Daoy (cell line): ENCODE measurements at regions not wholly inside any gene's neighbourhood (a gene's known extent, or its start where the extent isn't known, plus 50 kb on each side); places are given as distances from the start of the nearest gene placed in this dataset.
A peak's percentile ranks its signal among the peaks of the same experiment; 100 is the strongest.

ENCODE experiments used
- DNase-seq: peaks from one replicate; pipeline ENCODE4 v3.0.0-alpha.2; 2015; ENCODE audit warnings: low read depth

GRCh38 chr7:16233517-16233916, 187.8 kb downstream of the CRPPA start:
- no peak for DNase-seq

GRCh38 chr7:16232273-16232672, 189.1 kb downstream of the CRPPA start:
- DNase-seq = no peak

DNA sequence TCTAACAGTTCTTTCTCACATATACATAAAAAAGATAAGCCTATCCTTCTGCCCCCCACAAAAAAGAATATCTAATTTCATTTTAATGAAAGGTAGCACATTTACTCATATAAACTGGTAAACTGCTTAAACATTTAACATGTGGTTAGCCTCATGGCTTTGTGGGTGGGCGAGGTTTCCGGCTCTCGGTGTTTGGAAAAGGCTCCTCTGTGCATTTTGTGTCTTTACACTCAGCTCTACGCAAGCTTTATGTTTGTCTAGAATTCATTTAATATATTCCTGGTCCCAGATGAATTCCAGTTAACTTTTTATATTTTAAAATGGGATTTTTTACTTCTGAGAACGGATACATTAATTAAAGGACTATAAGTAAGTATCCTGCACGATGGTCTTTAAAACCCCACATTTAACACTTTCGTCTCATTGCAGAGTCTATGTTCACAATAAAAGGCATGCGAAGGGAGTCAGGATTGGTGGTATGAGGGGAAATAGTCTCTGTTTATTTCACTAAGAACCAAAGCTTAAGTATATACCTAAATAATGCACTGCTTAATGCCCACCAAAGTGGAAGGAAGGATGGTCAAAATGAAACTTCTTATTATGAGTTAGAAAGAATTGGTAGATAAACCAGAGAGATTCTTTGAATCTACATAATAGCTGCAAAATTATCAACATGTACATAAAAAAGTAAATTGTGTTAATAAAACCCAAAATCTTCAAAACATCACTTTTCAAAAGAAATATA, 197.2 kb downstream of the CRPPA start:
- DNase-seq = no peak

DNA sequence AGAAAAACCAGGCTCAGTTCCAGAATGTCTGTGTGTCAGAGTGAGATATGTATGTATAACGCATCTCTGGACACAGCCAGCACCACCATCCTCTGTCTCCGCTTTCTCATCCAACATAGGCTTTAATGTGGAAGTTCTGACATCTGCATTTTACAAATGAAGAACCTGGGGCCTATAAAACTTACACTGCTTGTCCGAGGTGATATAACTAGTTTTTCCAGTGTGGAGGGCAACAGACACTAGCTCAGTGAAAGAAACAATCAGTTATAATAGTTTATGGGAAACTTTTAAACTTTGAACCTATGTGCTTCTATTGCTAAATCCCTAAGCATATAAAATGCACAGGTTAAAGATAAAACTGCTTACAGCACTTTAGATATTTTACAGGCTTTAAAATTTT, 208.7 kb downstream of the CRPPA start:
- DNase-seq = no peak

- no peak for DNase-seq
Measured at GRCh38 chr7:16212032-16212431, 209.3 kb downstream of the CRPPA start.

DNA sequence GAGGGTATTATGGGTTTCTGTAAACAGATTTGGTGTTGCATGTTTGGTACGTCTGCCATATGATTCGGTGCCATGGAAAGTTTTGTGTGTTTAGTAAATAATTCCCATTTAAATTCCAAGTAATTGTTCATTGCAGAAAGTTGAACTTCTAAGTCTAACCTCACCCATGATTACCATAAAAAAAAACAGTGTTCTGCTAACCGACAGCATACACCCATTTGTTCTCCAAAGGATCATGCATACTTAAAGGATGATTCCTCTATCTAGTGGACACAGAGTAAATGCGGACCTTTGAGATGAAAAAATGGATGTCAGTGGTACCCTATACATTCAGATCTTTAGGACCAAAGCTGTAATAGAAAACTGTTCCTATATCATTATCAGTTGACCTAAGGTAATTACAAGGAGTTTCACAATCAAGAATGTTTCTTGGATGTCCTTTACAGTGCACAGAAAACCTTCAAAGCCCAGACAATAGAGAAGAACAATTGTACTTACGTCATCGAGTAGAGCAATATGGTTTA, 209.9 kb downstream of the CRPPA start:
- DNase-seq = no peak

GRCh38 chr7:16210171-16210570, 211.2 kb downstream of the CRPPA start:
- DNase-seq = no peak

DNA sequence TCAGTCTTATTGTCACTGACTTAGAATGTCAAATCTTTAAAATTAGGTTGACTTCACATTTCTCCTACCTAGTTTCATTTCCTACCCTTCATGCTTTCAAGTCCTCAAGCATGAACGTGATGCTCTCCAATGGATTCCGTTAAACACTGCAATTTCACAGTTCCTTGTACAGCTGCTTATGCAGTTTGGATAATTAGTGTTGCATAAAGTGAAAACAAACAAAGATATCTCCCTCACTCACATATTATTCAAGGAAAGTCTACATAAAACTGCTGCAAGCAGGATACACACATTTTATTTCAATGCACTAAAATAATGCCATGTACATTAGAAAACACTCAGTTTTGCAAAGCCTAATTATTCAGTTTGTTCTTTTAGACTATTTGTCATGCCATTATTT, 214.0 kb downstream of the CRPPA start:
- no peak for DNase-seq

GRCh38 chr7:16205466-16205865, 215.9 kb downstream of the CRPPA start:
- no peak for DNase-seq

DNA sequence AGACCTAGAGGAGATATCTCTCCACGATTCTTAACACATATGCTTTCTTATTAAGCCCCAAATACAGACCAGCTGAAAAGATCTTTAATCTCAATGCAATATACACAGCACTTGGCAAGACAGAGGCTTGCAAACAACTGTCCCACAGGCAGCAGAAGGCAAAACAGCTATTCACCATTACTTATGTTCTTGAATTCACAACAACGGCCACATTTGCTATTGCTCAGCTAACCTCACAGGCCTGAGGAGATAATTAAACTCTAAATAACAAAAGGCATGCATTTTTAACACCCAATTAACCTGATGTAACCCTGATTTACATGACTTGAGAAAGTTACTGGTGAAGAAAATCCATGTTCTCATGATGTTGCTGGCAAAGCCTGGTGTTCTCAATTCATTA, 216.4 kb downstream of the CRPPA start:
- DNase-seq = no peak

GRCh38 chr7:16203065-16203464, 218.3 kb downstream of the CRPPA start:
- no peak for DNase-seq

- no peak for DNase-seq
Measured at GRCh38 chr7:16202303-16202702, 219.0 kb downstream of the CRPPA start.

DNA sequence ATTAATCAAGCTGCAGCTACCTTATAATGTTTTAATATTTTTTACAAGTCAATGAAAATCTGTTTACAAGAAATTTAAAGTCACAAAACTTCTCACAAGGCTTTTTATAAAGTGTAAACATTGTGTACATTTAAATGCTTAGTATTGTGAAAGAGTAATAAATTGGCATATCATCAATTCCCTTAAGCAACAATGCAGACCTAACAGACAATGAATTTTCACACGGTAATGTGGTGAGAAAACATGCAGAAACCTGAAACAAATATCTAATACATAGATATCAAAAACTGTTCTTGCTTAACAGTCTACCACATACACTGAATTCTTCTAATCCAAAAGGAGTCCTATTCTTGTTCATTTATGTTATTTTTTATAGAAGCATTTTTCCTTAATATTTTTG, 220.7 kb downstream of the CRPPA start:
- DNase-seq = no peak

DNA sequence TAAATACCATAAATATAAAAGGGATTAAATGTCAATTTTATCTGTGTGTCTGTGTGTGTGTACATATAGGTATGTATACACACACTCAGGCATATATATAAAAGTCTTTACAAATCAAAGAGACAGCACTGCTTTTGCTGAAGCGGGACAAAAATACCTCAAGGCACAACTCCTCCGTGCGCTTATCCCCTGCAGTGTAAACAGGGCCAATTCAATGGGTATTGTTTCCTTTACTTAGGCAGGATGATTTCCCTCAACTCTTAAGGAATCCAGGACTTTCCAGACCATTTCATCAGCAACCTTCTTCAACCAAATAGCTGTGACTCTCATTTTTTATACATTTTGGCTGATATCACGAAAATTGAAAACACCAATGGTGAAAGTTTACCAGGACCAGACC, 227.7 kb downstream of the CRPPA start:
- no peak for DNase-seq

DNA sequence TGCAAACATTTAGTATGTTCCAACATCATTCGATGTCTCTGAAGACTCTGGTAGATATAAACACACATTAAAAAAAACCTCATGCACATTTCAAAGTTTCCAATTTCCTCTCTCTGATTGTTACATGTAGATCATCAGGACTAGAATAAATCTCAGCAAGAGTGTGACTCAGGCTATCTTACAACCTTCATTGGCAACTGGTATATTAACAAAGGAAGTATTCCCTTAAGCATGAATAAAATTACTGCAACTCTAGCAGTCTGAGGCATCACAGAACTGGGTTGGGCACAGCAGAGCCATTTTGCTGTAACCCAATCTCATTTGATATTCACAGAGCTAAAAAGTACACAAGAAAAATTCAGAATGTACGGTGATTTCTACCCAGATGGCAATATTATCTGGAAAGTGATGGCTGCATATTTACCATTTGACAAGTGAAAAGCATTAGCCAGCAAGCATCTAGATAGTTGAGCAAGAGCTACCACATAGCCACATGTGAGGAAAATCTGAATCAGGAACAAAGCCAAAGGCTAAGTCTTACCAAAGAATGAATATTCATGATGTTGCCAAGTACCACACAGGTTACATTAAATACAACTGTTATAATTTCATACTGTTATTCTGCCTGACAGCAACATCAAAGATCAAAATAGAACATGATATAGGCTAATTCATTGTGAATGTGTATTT, 232.2 kb downstream of the CRPPA start:
- no peak for DNase-seq

GRCh38 chr7:16187131-16187530, 234.2 kb downstream of the CRPPA start:
- no peak for DNase-seq

GRCh38 chr7:16178585-16178984, 242.8 kb downstream of the CRPPA start:
- no peak for DNase-seq

DNA sequence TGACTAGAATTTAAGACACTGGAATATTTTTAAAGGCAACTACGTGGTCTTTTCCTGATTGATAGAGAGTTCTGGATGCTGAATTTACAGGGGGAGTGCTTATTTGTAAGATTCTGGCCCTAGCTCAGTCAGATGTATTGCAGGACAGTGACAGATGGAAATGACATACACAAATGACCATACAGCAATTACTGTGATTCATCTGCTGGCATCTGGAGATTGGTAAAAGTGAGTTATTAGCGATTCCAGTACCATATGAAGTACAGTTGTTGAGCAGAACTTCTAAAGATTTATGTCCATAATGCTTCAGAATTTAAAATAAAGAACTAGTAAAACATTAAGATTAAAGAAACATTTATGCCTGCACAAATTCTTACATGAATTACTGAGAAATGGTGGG, 243.2 kb downstream of the CRPPA start:
- DNase-seq = no peak

DNA sequence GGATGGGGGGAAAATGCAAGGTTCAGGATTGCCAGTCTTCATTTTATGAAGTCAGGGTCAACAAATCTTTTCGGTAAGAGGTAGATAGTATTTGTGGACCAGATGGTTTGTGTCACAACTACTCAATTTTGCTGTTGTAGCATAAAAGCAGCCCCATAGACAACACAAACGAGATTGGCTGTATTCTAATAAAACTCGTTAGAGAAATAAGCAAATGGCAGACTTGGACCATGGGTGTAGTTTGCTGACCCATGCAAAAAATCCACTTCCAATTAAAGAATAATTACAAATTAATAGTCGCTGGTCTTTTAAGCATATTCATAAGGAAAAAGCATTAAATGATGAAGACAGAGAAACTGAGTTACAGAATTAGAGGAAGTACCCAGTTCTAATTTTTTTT, 247.1 kb downstream of the CRPPA start:
- DNase-seq = no peak

DNA sequence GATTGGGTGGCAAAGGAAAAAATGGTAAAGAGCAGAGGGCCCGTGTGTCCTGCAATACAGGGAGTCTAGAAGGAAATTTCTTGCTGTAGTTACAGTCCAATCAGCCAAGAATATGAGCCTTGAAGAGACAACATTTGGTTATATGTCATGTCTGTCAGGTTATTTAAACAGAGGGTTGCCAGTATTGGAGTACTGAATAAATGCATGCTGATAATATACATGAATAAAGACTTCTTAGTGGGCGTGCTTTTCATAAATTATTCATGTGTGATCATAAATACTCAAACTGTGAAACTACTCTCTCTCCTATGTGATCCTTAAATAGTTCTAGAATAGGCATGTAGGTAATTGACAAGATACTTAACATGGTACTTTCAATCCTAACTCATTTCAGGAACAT, 249.0 kb downstream of the CRPPA start:
- DNase-seq = no peak

- DNase-seq = peak; percentile 1
Measured at GRCh38 chr7:16171928-16172327, 249.4 kb downstream of the CRPPA start.

GRCh38 chr7:16170671-16171070, 250.7 kb downstream of the CRPPA start:
- no peak for DNase-seq

GRCh38 chr7:16169537-16169936, 251.8 kb downstream of the CRPPA start:
- DNase-seq = no peak
